H1 (cell line): ENCODE measurements at regions not wholly inside any gene's neighbourhood (a gene's known extent, or its start where the extent isn't known, plus 50 kb on each side); places are given as distances from the start of the nearest gene placed in this dataset.

Experiments
- ASH2L ChIP-seq: fragments of 200-600, 300-600 bp; sonication (generic); IDR thresholded peaks from one replicate; pipeline ENCODE4 v1.7.1; 2017; ENCODE audit warnings: low read length
- CEBPB ChIP-seq: IDR thresholded peaks from 2 replicates; pipeline ENCODE4 v1.6.1; 2012; ENCODE audit warnings: low read depth, low read length
- CREB1 ChIP-seq: IDR thresholded peaks from 2 replicates; pipeline ENCODE4 v1.6.1; 2012; ENCODE audit warnings: inconsistent platforms
- POLR2A ChIP-seq, 2 experiments: IDR thresholded peaks; 1 replicate in 1 of 2; 2 replicates in 1 of 2; pipeline ENCODE4 v1.6.1; 2011; ENCODE audit warnings: low read depth in 2 of 2, low read length in 2 of 2, mild to moderate bottlenecking in 2 of 2; ENCODE audit errors: control extremely low read depth in 1 of 2
- SIRT6 ChIP-seq: IDR thresholded peaks from one replicate; pipeline ENCODE4 v1.7.1; 2012; ENCODE audit warnings: low read length, inconsistent platforms
- TF ChIP-seq, protein P1 (sequence below), 3 experiments: IDR thresholded peaks; 1 replicate in 2 of 3; 2 replicates in 1 of 3; pipeline versions ENCODE4 v1.5.1 to v1.6.1; 2011; ENCODE audit warnings: low read length in 3 of 3, mild to moderate bottlenecking in 3 of 3, inconsistent platforms in 2 of 3, low read depth in 1 of 3, moderate library complexity in 1 of 3; ENCODE audit not compliant: insufficient read depth in 1 of 3; ENCODE audit errors: control extremely low read depth in 1 of 3

- TF ChIP-seq SIRT6: no peak
- TF ChIP-seq CEBPB: no peak
- TF ChIP-seq CREB1: no peak
- TF ChIP-seq, protein P1, sequence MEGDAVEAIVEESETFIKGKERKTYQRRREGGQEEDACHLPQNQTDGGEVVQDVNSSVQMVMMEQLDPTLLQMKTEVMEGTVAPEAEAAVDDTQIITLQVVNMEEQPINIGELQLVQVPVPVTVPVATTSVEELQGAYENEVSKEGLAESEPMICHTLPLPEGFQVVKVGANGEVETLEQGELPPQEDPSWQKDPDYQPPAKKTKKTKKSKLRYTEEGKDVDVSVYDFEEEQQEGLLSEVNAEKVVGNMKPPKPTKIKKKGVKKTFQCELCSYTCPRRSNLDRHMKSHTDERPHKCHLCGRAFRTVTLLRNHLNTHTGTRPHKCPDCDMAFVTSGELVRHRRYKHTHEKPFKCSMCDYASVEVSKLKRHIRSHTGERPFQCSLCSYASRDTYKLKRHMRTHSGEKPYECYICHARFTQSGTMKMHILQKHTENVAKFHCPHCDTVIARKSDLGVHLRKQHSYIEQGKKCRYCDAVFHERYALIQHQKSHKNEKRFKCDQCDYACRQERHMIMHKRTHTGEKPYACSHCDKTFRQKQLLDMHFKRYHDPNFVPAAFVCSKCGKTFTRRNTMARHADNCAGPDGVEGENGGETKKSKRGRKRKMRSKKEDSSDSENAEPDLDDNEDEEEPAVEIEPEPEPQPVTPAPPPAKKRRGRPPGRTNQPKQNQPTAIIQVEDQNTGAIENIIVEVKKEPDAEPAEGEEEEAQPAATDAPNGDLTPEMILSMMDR (IDR thresholded peaks at IDR 0.05; ENCODE audit: control extremely low read depth in 1 of 3, insufficient read depth in 1 of 3, low read depth in 1 of 3, low read length in 3 of 3): no peak
- TF ChIP-seq POLR2A (IDR thresholded peaks at IDR 0.05; ENCODE audit: control extremely low read depth in 1 of 2, low read depth in 2 of 2, low read length in 2 of 2): no peak
- TF ChIP-seq ASH2L: no peak
Measured at GRCh38 chr17:59492091-59492451, 73.3 kb upstream of the DHX40 start.
